Inferior parietal cortex (tissue), 1 donor: ENCODE measurements at regions not wholly inside any gene's neighbourhood (a gene's known extent, or its start where the extent isn't known, plus 50 kb on each side); places are given as distances from the start of the nearest gene placed in this dataset.

ENCODE experiments used
- DNase-seq: peaks from one replicate; pipeline ENCODE4 v3.0.0-alpha.2; 2016; ENCODE audit errors: extremely low spot score

- DNase-seq: no peak
These were observed 638.6 kb downstream of the SEMA5A start for GRCh38 chr5:8907168-8907868.

- no peak for DNase-seq
These were observed 637.7 kb downstream of the SEMA5A start for GRCh38 chr5:8908055-8908683.

GRCh38 chr5:8912106-8912505 lies 633.8 kb downstream of the SEMA5A start:
- DNase-seq: no peak

GRCh38 chr5:8913522-8913921 lies 632.4 kb downstream of the SEMA5A start:
- DNase-seq: no peak

GRCh38 chr5:8919096-8919495 lies 626.8 kb downstream of the SEMA5A start:
- DNase-seq: no peak

- DNase-seq: no peak
These were observed 622.3 kb downstream of the SEMA5A start for GRCh38 chr5:8923526-8923925.

- DNase-seq: no peak
These were observed 621.7 kb downstream of the SEMA5A start for GRCh38 chr5:8924054-8924793.

GRCh38 chr5:8930021-8930420 lies 615.9 kb downstream of the SEMA5A start:
- DNase-seq: no peak

GRCh38 chr5:8934455-8934854 lies 611.4 kb downstream of the SEMA5A start:
- DNase-seq: no peak

GRCh38 chr5:8940934-8941333 lies 604.9 kb downstream of the SEMA5A start:
- no peak for DNase-seq

GRCh38 chr5:8943301-8943700 lies 602.6 kb downstream of the SEMA5A start:
- DNase-seq: no peak

GRCh38 chr5:8944005-8944404 lies 601.9 kb downstream of the SEMA5A start:
- DNase-seq: no peak

- DNase-seq: no peak
These were observed 599.9 kb downstream of the SEMA5A start for GRCh38 chr5:8945972-8946371.

GRCh38 chr5:8949908-8950307 lies 596.0 kb downstream of the SEMA5A start:
- no peak for DNase-seq

GRCh38 chr5:8952147-8952546 lies 593.7 kb downstream of the SEMA5A start:
- DNase-seq: no peak

GRCh38 chr5:8953016-8953415 lies 592.9 kb downstream of the SEMA5A start:
- no peak for DNase-seq

- no peak for DNase-seq
These were observed 591.9 kb downstream of the SEMA5A start for GRCh38 chr5:8953911-8954438.

GRCh38 chr5:8954801-8955200 lies 591.1 kb downstream of the SEMA5A start:
- no peak for DNase-seq

- DNase-seq: no peak
These were observed 589.2 kb downstream of the SEMA5A start for GRCh38 chr5:8956659-8957058.

GRCh38 chr5:8958602-8959001 lies 587.3 kb downstream of the SEMA5A start:
- DNase-seq: no peak

GRCh38 chr5:8961219-8961618 lies 584.7 kb downstream of the SEMA5A start:
- DNase-seq: no peak

- no peak for DNase-seq
These were observed 583.9 kb downstream of the SEMA5A start for GRCh38 chr5:8961956-8962355.

GRCh38 chr5:8981016-8981415 lies 564.9 kb downstream of the SEMA5A start:
- no peak for DNase-seq
